NCI-H1436 (cell line): ENCODE measurements at regions not wholly inside any gene's neighbourhood (a gene's known extent, or its start where the extent isn't known, plus 50 kb on each side); places are given as distances from the start of the nearest gene placed in this dataset.
"Not testable (repeated sequence)": the region's sequence is repeated elsewhere in the genome, so short reads cannot be mapped to it uniquely, and the experiment has no call there.

Experiments used
- DNase-seq: peaks from one replicate; lab custom pipeline; 2025; lab: John Stamatoyannopoulos, UW

DNA sequence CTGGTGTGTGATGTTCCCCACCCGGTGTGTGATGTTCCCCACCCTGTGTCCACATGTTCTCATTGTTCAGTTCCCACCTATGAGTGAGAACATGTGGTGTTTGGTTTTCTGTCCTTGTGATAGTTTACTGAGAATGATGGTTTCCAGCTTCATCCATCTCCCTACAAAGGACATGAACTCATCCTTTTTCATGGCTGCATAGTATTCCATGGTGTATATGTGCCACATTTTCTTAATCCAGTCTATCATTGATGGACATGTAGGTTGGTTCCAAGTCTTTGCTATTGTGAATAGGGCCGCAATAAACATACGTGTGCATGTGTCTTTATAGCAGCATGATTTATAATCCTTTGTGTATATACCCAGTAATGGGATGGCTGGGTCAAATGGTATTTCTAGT lies 201.5 kb upstream of the IRAK1BP1 start:
- DNase-seq: not testable (repeated sequence)

DNA sequence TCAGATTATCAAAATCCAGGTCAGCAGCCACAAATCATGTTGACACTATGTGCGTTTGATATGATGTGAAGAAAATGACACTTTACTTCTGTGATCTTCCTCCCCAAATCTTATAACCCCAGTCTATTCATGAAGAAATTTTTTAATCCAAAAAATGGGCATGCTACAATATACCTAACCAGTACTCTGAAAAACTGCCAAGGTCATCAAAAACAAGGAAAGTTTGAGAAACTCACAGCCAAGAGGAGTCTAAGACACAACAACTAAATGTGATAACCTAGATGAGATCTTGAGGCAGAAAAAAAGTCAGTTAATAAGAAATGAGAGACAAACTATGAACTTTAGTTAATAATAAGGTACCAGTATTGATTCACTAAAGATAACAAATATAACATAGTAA lies 200.6 kb upstream of the IRAK1BP1 start:
- no peak for DNase-seq

DNA sequence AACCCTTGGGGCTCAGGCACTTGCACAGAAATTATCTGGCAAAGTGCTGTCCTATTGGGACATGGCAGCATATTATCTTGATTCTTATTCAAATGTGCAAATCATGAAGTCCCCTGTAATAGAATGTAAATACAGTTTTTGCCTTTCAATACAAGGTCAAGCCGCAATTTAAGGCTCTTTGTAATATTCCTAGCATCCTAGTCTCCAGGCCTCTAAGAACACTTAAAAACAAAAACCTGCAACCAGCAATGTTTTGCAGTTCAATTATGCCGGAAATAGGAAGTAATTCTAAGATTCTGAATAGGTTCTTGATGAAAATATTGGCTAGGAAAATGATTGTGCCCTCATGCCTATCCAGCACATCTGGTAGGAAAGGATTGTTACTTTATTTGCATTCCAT lies 197.2 kb upstream of the IRAK1BP1 start:
- no peak for DNase-seq

DNA sequence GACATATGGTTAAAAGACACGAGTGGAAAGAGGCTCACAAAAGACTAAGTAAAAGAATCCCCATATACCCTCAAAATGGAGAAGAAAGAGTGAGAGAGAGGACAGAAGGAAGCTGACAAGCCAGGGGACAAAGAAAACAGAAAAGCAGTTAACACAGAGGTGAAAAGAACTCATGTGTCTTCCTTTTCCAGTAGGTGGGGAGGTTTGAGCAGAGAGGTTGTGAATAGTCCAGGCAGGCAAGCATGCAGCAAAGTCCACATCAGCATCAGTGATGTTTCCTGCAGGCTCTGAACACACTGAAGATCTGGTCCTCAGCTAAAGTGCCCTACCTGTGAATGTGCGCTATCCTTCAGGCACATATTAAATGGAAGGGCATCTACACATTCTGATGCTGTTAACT lies 196.5 kb upstream of the IRAK1BP1 start:
- DNase-seq: no peak

DNA sequence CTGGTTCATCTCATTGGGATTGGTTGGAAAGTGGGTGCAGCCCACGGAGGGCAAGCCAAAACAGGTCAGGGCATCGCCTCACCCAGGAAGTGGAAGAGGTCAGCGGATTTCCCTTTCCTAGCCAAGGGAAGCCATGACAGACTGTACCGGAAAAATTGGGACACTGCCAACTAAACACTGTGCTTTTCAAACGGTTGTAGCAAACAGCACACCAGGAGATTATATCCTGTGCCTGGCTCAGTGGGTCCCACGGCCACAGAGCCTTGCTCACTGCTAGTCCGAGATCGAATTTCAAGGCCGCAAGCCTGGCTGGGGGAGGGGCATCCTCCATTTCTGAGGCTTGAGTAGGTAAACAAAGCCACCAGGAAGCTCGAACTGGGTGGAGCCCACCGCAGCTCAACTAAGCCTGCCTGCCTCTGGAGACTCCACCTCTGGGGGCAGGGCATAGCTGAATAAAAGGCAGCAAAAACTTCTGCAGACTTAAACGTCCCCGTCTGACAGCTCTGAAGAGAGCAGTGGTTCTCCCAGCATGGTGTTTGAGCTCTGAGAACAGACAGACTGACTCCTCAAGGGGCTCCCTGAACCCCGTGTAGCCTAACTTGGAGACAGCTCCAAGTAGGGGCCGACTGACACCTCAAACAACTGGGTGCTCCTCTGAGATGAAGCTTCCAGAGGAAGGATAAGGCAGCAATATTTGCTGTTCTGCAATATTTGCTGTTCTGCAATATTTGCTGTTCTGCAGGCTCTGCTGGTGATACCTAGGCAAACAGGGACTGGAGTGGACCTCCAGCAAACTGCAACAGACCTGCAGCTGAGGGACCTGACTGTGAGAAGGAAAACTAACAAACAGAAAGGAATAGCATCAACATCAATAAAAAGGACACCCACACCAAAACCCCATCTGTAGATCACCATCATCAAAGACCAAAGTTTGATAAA lies 191.0 kb upstream of the IRAK1BP1 start:
- not testable (repeated sequence) for DNase-seq

DNA sequence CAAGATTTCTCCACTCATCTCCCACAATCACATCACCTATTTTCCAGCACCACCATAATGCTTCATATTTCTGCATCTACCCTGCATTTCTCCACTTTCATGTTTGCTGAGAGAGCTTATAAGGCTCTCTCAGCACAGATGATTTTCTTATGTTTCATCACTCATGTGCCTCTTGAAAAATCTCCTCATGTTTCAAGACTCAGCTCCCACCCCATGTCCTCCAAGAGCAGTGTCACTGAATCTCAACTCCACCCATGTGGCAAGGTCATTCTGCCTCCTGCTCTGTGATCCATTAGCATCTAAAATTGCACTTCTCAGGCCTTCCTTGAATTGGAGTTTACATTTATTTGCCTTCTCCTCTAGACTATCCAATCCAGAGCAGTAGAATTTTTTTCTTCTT lies 178.7 kb upstream of the IRAK1BP1 start:
- DNase-seq: no peak

DNA sequence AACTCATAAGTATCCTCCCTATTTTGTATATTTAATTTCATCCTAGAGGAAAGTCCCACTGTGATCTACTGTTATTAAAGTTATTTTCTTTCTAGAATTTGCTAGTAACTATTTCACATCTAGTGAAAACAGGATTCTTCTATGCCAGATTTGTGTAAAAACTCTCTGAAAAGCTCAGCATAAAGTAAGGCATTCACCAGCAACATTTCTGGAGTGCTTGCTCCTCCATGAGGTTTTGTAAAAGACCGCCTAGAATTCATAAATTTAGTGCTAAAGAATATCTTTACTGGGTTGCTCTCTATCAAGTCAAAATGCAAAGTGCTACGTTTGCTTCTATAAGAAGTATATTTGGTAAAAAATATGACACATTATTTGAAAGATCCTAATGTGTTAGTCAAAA lies 173.5 kb upstream of the IRAK1BP1 start:
- no peak for DNase-seq

DNA sequence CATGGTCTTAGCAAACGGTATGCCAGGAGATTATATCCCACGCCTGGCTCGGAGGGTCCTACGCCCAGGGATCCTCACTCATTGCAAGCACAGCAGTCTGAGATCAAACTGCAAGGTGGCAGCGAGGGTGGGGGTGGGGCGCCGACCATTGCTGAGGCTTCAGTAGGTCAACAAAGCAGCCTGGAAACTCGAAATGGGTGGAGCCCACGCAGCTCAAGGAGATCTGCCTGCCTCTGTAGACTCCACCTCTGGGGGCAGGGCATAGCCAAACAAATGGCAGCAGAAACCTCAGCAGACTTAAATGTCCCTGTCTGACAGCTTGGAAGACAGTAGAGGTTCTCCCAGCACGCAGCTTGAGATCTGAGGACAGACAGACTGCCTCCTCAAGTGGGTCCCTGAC lies 172.7 kb upstream of the IRAK1BP1 start:
- not testable (repeated sequence) for DNase-seq

DNA sequence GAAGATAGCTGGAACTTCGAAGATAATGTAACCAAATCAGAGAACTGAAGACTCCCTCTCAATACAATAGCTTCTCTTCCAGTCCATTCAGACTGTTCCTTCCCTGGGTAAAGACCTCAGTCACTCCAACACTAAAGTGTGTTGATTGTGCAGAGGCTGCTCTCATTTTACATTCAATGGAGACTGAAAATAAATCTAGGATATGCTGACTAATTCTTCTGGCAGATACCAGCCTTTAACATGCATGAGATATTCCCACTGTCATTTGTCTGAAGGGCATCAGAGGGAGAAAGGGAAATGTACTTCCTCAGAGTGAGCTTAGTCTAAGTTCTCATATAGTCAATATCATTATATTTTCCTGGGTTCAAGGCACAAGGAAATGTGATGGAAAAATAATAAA lies 166.4 kb upstream of the IRAK1BP1 start:
- DNase-seq: no peak

DNA sequence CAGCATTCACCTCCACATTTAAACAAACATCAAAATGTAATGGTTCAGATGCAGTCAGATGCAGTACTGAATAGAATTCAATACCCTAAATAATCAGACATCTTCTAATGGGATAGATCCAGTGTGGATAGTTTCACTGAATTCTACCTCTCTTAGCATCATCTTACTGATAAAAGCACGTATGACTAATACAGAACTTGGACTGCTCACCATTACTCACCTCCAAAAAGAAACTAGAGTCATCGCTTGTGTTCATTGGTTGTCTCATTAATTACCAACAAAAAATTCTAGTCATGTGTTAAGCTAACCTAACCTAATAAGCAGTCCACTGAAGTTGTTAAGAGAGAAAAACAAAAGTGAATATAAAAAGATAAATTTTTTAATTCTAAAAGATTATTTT lies 165.9 kb upstream of the IRAK1BP1 start:
- no peak for DNase-seq

DNA sequence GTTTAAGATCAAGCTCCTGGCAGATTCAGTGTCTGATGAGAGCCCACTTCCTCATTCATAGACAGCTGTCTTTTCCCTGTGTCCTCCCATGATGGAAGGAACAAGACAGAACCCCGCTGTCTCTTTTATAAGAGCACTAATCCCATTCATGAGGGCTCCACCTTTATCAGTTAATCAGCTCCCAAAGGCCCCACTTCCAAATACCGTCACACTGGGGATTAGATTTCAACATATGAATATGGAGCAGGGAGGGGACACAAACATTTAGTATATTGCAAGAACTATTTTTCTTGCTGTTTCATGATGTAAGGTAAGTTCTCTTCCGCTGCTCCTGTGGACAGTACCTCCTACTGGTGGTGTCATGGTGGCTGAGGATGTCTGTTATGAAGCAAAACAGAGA lies 158.3 kb upstream of the IRAK1BP1 start:
- DNase-seq: no peak

DNA sequence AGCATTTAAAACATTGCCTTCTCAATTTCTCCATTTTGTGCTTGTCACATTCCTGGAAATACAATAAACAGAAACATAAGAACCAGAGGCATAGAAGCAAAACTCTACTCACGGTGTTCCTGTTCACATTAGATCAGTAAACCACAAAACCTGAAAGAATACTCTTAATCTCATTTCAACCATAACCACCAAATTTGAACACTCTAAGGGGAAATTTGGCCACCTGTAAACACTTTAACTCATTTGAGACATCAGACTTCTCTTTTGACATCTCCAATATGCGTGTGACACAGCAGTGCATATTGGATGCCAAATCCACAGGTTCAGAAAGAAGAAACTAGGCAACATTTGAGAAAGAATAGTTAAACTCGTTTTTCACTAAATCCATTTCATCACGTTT lies 153.8 kb upstream of the IRAK1BP1 start:
- no peak for DNase-seq

DNA sequence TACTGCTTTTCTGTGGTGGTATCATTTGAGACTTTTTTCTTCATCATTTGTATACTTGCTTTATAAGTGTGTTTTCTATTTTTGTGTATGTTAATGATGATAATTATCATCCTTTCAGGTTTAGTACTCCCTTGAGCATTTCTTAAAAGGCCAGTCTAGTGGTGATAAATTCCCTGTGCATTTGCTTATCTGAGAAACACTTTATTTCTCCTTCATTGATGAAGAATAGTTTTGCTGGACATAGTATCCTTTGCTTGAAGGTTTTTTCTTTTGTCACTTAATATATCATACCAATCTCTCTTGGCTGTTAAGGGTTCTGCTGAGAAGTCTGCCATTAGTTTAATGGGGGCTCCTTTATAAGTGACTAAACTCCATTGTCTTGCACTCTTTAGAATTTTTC lies 123.2 kb upstream of the IRAK1BP1 start:
- no peak for DNase-seq

DNA sequence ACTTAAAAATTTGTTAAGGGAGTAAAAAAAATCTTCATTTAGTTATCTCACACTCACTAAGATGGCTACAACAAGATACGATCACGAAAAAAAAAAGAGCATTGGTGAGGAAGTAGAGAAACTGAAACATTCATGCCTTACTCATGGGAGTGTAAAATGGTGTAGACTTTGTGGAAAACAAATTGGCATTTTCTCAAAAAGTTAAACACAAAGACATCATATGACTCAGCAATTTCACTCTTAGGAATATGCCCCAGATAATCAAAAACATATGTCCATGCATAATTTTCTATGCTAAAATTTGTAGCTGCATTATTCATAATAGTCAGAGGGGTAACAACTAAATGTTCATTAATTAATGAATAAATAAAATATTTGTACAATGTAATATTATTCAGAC lies 120.9 kb upstream of the IRAK1BP1 start:
- DNase-seq: no peak

DNA sequence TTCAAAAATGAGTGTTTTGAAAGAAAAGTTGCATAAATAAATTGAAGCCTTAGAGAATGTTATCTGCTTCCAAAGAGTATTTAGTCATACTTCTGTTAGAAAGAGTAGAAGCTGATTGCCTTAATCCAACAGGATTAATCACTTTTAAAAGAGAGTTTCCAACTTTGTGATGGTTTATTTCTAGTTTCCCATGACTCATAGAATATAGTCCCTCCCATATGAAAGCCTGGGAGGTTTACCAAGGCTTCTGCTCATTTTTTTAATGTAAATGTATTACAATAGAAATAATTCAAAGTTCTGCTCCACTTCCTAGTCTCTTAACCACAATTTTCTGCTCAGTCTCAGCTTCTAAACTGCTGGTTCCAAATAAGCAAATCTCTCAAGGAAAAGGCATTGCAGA lies 118.0 kb upstream of the IRAK1BP1 start:
- no peak for DNase-seq

DNA sequence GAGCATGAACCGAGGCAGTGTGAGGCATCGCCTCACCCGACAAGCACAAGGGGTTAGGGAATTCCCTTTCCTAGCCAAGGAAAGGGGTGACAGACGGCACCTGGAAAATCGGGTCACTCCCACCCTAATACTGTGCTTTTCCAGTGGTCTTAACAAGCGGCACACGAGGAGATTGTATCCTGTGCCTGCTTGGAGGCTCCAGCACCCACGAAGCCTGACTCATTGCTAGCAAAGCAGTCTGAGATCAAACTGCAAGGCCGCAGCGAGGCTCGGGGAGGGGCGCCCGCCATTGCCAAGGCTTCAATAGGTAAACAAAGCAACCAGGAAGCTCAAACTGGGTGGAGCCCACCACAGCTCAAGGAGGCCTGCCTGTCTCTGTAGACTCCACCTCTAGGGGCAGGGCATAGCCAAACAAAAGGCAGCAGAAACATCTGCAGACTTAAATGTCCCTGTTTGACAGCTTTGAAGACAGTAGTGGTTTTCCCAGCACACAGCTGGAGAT lies 109.0 kb upstream of the IRAK1BP1 start:
- DNase-seq: not testable (repeated sequence)

DNA sequence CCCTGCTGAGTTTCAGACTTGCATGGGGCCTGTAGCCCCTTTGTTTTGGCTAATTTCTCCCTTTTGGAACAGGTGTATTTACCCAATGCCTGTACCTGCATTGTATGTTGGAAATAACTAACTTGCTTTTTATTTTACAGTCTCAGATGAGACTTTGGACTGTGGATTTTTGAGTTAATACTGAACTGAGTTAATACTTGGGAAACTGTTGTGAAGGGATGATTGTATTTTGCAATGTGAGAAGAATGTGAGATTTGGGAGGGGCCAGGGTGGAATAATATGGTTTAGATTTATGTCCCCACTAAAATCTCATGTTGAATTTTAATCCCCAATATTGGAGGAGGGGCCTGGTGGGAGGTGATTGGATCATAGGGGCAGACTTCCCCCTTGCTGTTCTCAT lies 99.1 kb upstream of the IRAK1BP1 start:
- no peak for DNase-seq

DNA sequence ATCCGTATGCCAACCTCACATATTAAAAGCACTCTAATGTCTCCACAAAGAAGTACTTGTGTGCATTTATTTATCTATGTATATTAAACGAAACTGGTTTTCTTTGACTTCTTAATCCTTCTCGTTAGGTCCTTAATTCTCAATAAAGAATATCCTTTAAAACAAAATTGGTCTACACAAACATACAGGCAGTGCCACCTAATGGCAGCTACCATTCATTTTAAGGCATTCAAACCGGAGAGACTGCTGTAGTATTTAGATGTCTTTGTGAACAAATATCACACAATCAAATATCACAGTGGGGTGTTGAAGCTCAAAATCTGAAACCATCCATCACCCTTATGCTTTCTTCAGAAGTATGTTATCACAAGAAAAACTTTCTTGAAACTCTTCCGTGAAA lies 96.6 kb upstream of the IRAK1BP1 start:
- no peak for DNase-seq

DNA sequence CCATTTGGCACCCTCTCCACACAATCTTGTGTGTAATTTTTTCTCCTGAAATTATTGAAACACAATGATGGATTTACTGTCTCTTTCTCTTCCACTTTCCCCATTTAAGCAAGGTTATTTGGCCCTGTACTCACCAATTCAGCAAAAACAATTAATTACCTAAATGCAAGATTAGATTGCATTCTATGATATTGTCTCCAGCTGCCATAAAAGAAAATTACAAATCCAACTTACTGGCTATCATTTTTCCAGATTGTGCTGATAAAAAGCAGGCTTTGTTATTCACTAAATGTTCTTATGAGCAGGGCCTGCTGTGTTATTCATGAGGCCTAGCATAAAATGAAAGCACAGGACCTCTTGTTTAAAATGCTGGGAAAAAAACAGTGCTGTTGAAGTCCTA lies 95.8 kb upstream of the IRAK1BP1 start:
- no peak for DNase-seq

DNA sequence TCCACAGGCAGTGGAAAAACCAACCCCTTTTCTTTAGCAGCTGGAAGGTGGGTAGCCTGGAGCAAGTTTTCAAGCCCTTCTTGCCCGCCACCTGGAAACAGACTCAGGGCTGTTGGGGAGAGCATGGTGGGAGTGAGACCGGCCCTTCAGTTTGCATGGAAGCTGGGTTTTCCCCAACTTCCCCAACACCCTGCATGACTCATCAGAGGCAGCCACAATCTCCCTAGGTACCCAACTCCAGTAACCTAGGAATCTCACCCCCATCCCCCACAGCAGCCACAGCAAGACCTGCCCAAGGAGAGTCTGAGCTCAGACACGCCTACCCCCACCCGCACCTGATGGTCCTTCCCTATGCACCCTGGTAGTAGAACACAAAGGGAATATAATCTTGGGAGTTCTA lies 86.3 kb upstream of the IRAK1BP1 start:
- no peak for DNase-seq

DNA sequence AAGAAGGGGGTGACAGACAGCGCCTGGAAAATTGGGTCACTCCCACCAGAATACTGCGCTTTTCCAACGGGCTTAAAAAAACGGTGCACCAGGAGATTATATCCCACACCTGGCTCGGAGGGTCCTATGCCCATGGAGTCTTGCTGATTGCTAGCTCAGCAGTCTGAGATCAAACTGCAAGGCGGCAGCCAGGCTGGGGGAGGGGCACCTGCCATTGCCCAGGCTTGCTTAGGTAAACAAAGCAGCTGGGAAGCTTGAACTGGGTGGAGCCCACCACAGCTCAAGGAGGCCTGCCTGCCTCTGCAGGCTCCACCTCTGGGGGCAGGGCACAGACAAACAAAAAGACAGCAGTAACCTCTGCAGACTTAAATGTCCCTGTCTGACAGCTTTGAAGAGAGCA lies 84.0 kb upstream of the IRAK1BP1 start:
- not testable (repeated sequence) for DNase-seq

DNA sequence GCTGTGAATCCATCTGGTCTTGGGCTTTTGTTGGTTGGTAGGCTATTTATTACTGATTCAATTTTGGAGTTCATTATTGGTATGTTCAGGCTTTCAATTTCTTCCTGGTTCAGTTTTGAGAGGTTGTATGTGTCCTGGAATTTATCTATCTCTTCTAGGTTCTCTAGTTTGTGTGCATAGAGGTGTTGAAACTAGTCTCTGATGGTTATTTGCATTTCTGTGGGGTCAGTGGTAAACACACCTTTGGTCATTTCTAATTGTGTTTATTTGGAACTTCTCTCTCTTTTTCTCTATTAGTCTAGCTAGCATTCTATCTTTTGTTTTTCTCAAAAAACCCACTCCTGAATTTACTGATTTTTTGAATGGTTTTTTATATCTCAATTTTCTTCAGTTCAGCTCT lies 70.1 kb upstream of the IRAK1BP1 start:
- no peak for DNase-seq

DNA sequence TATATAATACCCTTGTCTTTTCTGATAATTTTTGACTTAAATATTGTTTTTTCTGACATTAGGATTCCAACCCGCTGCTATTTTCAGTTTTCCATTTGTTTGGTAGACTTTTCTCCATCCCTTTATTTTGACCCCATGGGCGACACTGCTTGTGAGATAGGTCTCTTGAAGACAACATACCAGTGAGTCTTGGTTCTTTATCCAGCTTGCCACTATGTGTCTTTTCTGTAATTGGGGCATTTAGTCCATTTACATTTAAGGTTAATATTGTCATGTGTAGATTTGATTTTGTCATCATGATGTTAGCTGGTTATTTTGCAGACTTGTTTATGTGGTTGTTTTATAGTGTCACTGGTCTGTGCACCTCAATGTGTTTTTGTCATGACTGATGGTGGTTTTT lies 67.7 kb upstream of the IRAK1BP1 start:
- no peak for DNase-seq

DNA sequence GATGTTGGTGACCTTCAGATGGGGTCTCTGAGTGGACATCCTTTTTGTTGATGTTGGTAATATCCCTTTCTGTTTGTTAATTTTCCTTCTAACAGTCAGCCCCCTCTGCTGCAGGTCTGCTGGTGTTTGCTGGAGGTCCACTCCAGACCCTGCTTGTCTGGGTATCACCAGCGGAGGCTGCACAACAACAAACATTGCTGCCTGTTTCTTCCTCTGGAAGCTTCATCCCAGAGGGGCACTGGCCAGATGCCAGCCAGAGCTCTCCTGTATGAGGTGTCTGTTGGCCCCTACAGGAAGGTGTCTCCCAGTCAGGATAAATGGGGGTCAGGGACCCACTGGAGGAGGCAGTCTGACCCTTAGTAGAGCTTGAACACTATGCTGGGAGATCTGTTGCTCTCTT lies 60.6 kb upstream of the IRAK1BP1 start:
- not testable (repeated sequence) for DNase-seq
